ENCODE measurements at regions not wholly inside any gene's neighbourhood (a gene's known extent, or its start where the extent isn't known, plus 50 kb on each side); places are given as distances from the start of the nearest gene placed in this dataset.

DNA sequence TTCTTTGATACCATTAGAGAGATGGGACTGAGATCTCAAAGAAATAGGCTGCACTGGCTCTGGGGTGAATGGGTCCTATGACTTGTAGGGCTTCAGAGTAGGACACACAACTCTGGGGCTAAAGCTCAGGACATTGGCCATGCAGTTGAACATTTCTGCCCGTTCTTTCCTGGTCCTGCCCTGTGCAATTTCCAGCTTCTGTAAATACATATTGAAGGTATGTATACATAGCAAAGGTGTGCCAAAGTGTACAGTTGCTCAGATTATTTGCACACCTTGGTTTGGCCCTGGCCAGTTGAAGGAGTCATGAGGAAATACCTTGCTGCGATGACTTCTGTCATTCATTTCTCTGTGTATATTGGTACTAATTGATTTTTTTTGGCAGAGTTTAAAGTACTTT, 52.8 kb upstream of the TAF11L2 start:
- TF ChIP-seq POLR2AphosphoS5 (IDR thresholded peaks at IDR 0.05) (no peak), POLR2A (IDR thresholded peaks at IDR 0.05) (no peak)
- TF ChIP-seq, protein P1, sequence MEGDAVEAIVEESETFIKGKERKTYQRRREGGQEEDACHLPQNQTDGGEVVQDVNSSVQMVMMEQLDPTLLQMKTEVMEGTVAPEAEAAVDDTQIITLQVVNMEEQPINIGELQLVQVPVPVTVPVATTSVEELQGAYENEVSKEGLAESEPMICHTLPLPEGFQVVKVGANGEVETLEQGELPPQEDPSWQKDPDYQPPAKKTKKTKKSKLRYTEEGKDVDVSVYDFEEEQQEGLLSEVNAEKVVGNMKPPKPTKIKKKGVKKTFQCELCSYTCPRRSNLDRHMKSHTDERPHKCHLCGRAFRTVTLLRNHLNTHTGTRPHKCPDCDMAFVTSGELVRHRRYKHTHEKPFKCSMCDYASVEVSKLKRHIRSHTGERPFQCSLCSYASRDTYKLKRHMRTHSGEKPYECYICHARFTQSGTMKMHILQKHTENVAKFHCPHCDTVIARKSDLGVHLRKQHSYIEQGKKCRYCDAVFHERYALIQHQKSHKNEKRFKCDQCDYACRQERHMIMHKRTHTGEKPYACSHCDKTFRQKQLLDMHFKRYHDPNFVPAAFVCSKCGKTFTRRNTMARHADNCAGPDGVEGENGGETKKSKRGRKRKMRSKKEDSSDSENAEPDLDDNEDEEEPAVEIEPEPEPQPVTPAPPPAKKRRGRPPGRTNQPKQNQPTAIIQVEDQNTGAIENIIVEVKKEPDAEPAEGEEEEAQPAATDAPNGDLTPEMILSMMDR (IDR thresholded peaks at IDR 0.05) = no peak

Measured in prostate gland (tissue), 2 donors.